K562 (cell line): ENCODE measurements at regions not wholly inside any gene's neighbourhood (a gene's known extent, or its start where the extent isn't known, plus 50 kb on each side); places are given as distances from the start of the nearest gene placed in this dataset.

Experiments
- ATAC-seq: fragments of 200-7000 bp; cut with Tn5 transposase; 3 replicates; pipeline ENCODE4 v1.9.1; 2020; ENCODE audit warnings: moderate library complexity
- BruUV-seq: library from RNA; stranded (reverse); fragments of 400-500 nt; replicated peaks from 2 replicates; lab custom pipeline; 2021; lab: Mats Ljungman, UMichigan
- CTCF ChIA-PET: fragments of 300-600 bp; formaldehyde crosslinking; extraction: SDS; loops from one replicate; lab custom pipeline; 2021; ENCODE audit warnings: low intra/inter-chr PET ratio; lab: Yijun Ruan, JAX
- POLR2A ChIA-PET: fragments of 300-600, 350-650 bp; sonication (Branson Sonifier 250); formaldehyde crosslinking; extraction: SDS; loops from one replicate; lab custom pipeline; 2021; ENCODE audit warnings: antibody characterized with exemption, inconsistent platforms; lab: Yijun Ruan, JAX
- DNase-seq, 4 experiments: peaks; one replicate each; pipeline versions ENCODE4 v3.0.0 to v3.0.0-alpha.2; 2011 to 2018; ENCODE audit warnings: low spot score in 3 of 4, mixed read lengths in 3 of 4; ENCODE audit errors: extremely low read depth in 1 of 4
- FAIRE-seq: peaks from 2 replicates; lab custom pipeline; 2011; peaks lifted over from hg19 to GRCh38; lab: Jason Lieb, UNC
- H2AFZ ChIP-seq: 2 replicates; pipeline ENCODE4 v1.6.0; 2011; ENCODE audit warnings: low read depth, low read length, control low read depth, inconsistent platforms
- H3K27ac ChIP-seq: fragments of 200-600 bp; 3 replicates; pipeline ENCODE4 v1.8.0; 2011; ENCODE audit warnings: low read depth, mild to moderate bottlenecking, control low read depth, inconsistent platforms, low read length, moderate library complexity, mixed read lengths; ENCODE audit errors: extremely low read depth
- H3K27me3 ChIP-seq, 2 experiments: fragments of 300-600 bp in 1 of 2; 2 replicates in 1 of 2; 3 replicates in 1 of 2; pipeline versions ENCODE4 v1.6.0 to v1.8.0; 2011; ENCODE audit warnings: inconsistent platforms in 2 of 2, low read length in 2 of 2, mild to moderate bottlenecking in 1 of 2, mixed read lengths in 1 of 2, moderate library complexity in 1 of 2; ENCODE audit not compliant: control insufficient read depth in 2 of 2, insufficient read depth in 2 of 2
- H3K36me3 ChIP-seq: fragments of 300-600 bp; 3 replicates; pipeline ENCODE4 v1.8.0; 2011; ENCODE audit warnings: mild to moderate bottlenecking, low read length, inconsistent platforms; ENCODE audit not compliant: control insufficient read depth, insufficient read depth
- H3K4me1 ChIP-seq, 2 experiments: fragments of 200-600 bp in 1 of 2; replicated peaks in 1 of 2; 2 replicates in 1 of 2; 3 replicates in 1 of 2; pipeline versions ENCODE4 v1.5.1 to v1.8.0; 2011; ENCODE audit warnings: inconsistent platforms in 2 of 2, low read length in 2 of 2, mild to moderate bottlenecking in 1 of 2, mixed read lengths in 1 of 2, moderate library complexity in 1 of 2; ENCODE audit not compliant: control insufficient read depth in 2 of 2, insufficient read depth in 2 of 2
- H3K4me2 ChIP-seq: 2 replicates; pipeline ENCODE4 v1.6.1; 2011; ENCODE audit warnings: low read length, control low read depth, inconsistent platforms, mixed read lengths; ENCODE audit not compliant: insufficient read depth
- H3K4me3 ChIP-seq: fragments of 200-600 bp; sonication (generic), shearing (Covaris generic); 2 replicates; pipeline ENCODE4 v1.5.1; 2016; ENCODE audit warnings: control low read depth, inconsistent platforms
- H3K79me2 ChIP-seq: fragments of 200-600 bp; 3 replicates; pipeline ENCODE4 v1.8.0; 2011; ENCODE audit warnings: low read length, inconsistent platforms; ENCODE audit not compliant: control insufficient read depth, insufficient read depth
- H3K9ac ChIP-seq, 2 experiments: 2 replicates each; pipeline versions ENCODE4 v1.6.0 to v1.6.1; 2011; ENCODE audit warnings: low read depth in 2 of 2, low read length in 2 of 2, control low read depth in 1 of 2, inconsistent platforms in 1 of 2, mild to moderate bottlenecking in 1 of 2, mixed read lengths in 1 of 2; ENCODE audit not compliant: insufficient read depth in 1 of 2
- H3K9me1 ChIP-seq: one replicate; pipeline ENCODE4 v1.6.0; 2011; ENCODE audit warnings: inconsistent platforms, mild to moderate bottlenecking, low read length, moderate library complexity; ENCODE audit not compliant: control insufficient read depth, insufficient read depth
- H3K9me3 ChIP-seq: replicated peaks from 2 replicates; pipeline ENCODE4 v1.5.1; 2011; ENCODE audit warnings: low read depth, low read length, inconsistent platforms; ENCODE audit not compliant: control insufficient read depth, insufficient read depth
- H4K20me1 ChIP-seq: replicated peaks from 2 replicates; pipeline ENCODE4 v1.6.1; 2011; ENCODE audit warnings: low read length, inconsistent platforms, mixed read lengths; ENCODE audit not compliant: control insufficient read depth, insufficient read depth
- BRF2 ChIP-seq: IDR thresholded peaks from 3 replicates; pipeline ENCODE4 v1.6.1; 2011; ENCODE audit warnings: borderline replicate concordance, mild to moderate bottlenecking; ENCODE audit not compliant: insufficient read length, insufficient read depth
- CAMTA2 ChIP-seq: fragments of 250-450 bp; sonication (Bioruptor Pico); conservative IDR thresholded peaks from 2 replicates; pipeline ENCODE4 v1.5.1; 2022
- CBX8 ChIP-seq: fragments of 200-600 bp; sonication (generic); IDR thresholded peaks from 2 replicates; pipeline ENCODE4 v1.6.1; 2012; ENCODE audit warnings: borderline replicate concordance, mixed run types, low read depth, mild to moderate bottlenecking, moderate library complexity, mixed read lengths, low read length, control low read depth, inconsistent platforms; ENCODE audit not compliant: poor library complexity, severe bottlenecking; ENCODE audit errors: extremely low read depth
- CHD2 ChIP-seq: IDR thresholded peaks from 2 replicates; pipeline ENCODE4 v1.6.1; 2011; ENCODE audit warnings: low read depth, low read length
- HDGF ChIP-seq: fragments of 450-650 bp; IDR thresholded peaks from 2 replicates; pipeline ENCODE4 v1.6.1; 2016
- HMG20A ChIP-seq: fragments of 450-650 bp; formaldehyde crosslinking; conservative IDR thresholded peaks from 2 replicates; pipeline ENCODE4 v1.4.0; 2020; ENCODE audit warnings: mild to moderate bottlenecking, mixed read lengths
- SRF ChIP-seq, 2 experiments: fragments of 250-450, 450-650 bp in 1 of 2; sonication (Bioruptor Pico) in 1 of 2; sonication (generic) in 1 of 2; formaldehyde crosslinking; IDR thresholded peaks; 2 replicates each; pipeline versions ENCODE4 v1.5.0 to v1.5.1; 2020 to 2022; ENCODE audit warnings: mild to moderate bottlenecking in 1 of 2, missing genetic modification reagents in 1 of 2
- ZNF639 ChIP-seq, 2 experiments: fragments of 200-800 bp in 1 of 2; sonication (Bioruptor generic) in 1 of 2; sonication (generic) in 1 of 2; formaldehyde crosslinking in 1 of 2; IDR thresholded peaks in 1 of 2; conservative IDR thresholded peaks in 1 of 2; 2 replicates each; pipeline versions ENCODE4 v1.5.0 to v1.6.1; 2016 to 2020; ENCODE audit warnings: missing compliant biosample characterization in 1 of 2, missing genetic modification characterization in 1 of 2, missing genetic modification reagents in 1 of 2
- ZSCAN32 ChIP-seq: fragments of 450-650 bp; formaldehyde crosslinking; IDR thresholded peaks from 2 replicates; pipeline ENCODE4 v1.4.0; 2020; ENCODE audit warnings: mild to moderate bottlenecking, moderate library complexity
- ZZZ3 ChIP-seq: fragments of 450-650 bp; IDR thresholded peaks from 2 replicates; pipeline ENCODE4 v1.6.1; 2016; ENCODE audit warnings: antibody characterized with exemption, mild to moderate bottlenecking, moderate library complexity
- WGBS: fragments of 100-300 bp; shearing (Covaris generic); methylation state at CpG from one replicate; pipeline ENCODE4 v1.1.6; 2016; ENCODE audit warnings: low coverage, mixed read lengths; ENCODE audit not compliant: insufficient coverage; ENCODE audit errors: missing lambda C conversion rate; 5-methylcytosine and 5-hydroxymethylcytosine counted together
- in situ Hi-C: fragments of 300-500 bp; cut with MboI; formaldehyde crosslinking; loops from 4 replicates; pipeline ENCODE4 v1.15.0; 2018; ENCODE audit warnings: inconsistent platforms, mixed read lengths
- intact Hi-C: fragments of 100-400 bp; cut with micrococcal nuclease; formaldehyde crosslinking; loops from 2 replicates; pipeline ENCODE4 v1.14.2; 2022
- TF ChIP-seq, protein P1 (sequence below): IDR thresholded peaks from 2 replicates; pipeline ENCODE4 v1.6.1; 2012; ENCODE audit warnings: low read depth, low read length, improper control_type of control experiment, borderline replicate concordance

DNA sequence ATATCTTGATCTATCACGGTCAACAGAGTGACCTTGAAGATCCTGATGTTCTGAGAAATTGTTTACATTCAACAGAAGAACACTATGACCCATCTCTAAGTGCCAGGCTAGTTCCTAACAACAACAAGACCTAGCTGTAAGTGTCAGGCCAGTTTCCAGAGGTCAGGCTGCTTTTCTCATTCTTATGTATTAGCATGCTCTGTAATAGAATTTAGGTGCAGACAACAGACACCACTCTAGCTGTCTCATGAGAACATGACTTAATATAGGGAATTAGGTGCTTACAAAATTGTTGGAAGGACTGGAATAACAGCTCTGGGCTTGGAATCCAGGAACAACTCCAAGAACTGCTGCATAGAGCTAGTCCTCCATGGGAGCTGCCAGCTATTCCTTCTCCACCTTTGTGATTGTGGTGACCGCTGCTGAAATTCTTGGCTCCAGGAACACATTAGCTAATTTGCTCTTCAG lies 138.7 kb downstream of the SNX18 start (continued):
- TF ChIP-seq BRF2, result no peak
- no peak for TF ChIP-seq ZNF639 (CRISPR knock-in tag; conservative IDR thresholded peaks at IDR 0.05 in 1 of 2, IDR thresholded peaks at IDR 0.05 in 1 of 2)
- TF ChIP-seq HDGF, result no peak

GRCh38 chr5:54655761-54656160 lies 138.2 kb downstream of the SNX18 start:
- 0% methylated on average over 2 of the region's 2 CpGs for WGBS

More at GRCh38 chr5:54655761-54656160, 138.2 kb downstream of the SNX18 start:
- H2AFZ ChIP-seq, result no peak overlapping the region
- BruUV-seq, result no TSS peak
- H3K36me3 ChIP-seq, result no peaks in the 10 kb centered on the region
- H3K79me2 ChIP-seq, result no peaks in the 10 kb centered on the region
- no peak for FAIRE-seq
- no peak overlapping the region for H3K27ac ChIP-seq
- peaks cover 4 to 8% of the 10 kb centered on the region in 2 experiments; a peak in 4 of 5 replicates for H3K27me3 ChIP-seq
- no peaks in the 10 kb centered on the region for H3K9me3 ChIP-seq
- no peak for DNase-seq
- in situ Hi-C loops, result no loop called here
- TF ChIP-seq ZSCAN32 (CRISPR knock-in tag), result no peak
- TF ChIP-seq CHD2, result no peak
- TF ChIP-seq HMG20A (CRISPR knock-in tag), result no peak
- TF ChIP-seq, protein P1, sequence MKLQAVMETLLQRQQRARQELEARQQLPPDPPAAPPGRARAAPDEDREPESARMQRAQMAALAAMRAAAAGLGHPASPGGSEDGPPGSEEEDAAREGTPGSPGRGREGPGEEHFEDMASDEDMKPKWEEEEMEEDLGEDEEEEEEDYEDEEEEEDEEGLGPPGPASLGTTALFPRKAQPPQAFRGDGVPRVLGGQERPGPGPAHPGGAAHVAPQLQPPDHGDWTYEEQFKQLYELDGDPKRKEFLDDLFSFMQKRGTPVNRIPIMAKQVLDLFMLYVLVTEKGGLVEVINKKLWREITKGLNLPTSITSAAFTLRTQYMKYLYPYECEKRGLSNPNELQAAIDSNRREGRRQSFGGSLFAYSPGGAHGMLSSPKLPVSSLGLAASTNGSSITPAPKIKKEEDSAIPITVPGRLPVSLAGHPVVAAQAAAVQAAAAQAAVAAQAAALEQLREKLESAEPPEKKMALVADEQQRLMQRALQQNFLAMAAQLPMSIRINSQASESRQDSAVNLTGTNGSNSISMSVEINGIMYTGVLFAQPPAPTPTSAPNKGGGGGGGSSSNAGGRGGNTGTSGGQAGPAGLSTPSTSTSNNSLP, result no peak
- no peak for TF ChIP-seq CAMTA2
- TF ChIP-seq ZZZ3, result no peak
- no peak for TF ChIP-seq SRF (CRISPR knock-in tag; IDR thresholded peaks at IDR 0.05)
- TF ChIP-seq CBX8, result no peak
- ChIA-PET CTCF (no interaction called here), POLR2A (no interaction called here)
- intact Hi-C loops, result no loop called here
- no peaks in the 10 kb centered on the region; a peak in 1 of 5 replicates for H3K4me1 ChIP-seq
- H3K9me1 ChIP-seq, result no peaks in the 10 kb centered on the region
- no peak overlapping the region for H3K4me3 ChIP-seq
- H3K9ac ChIP-seq, result no peak overlapping the region
- H4K20me1 ChIP-seq, result no peaks in the 10 kb centered on the region
- no peak for ATAC-seq
- no peak overlapping the region for H3K4me2 ChIP-seq
